ENCODE measurements at regions not wholly inside any gene's neighbourhood (a gene's known extent, or its start where the extent isn't known, plus 50 kb on each side); places are given as distances from the start of the nearest gene placed in this dataset.

DNA sequence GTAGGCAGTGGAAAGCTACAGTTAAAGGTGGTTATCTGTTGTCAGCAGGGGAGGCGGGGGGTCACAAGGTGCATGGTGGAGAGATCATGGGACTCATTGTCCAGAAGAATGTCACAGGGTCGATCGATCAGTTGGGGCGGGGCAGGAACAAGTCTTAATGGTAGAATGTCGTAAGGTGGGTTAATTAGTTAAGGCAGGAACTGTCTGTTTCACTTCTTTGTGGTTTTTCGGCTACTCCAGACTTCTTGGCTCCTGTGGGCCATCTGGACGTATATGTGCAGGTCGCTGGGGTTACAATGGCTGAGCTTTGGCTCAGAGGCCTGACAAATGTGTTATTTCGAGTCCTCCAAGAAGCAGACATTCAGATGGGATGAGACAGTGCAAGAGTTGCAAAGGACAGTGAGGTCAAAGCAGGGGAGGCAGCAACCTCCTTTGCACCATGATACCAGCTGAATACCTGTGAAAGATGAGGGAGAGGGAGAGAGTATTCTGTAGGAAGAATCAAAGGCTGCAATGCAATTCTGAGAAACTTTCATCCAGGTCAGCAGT, 246.9 kb upstream of the TMEM132C start:
- Mint-ChIP-seq H3K9me3 (peaks cover 5% of the 10 kb centered on the region), H3K36me3 (no peaks in the 10 kb centered on the region), H3K4me1 (peaks cover 19% of the 10 kb centered on the region), H3K27ac (no peak overlapping the region), H3K4me3 (no peak overlapping the region), H3K27me3 (ENCODE audit: low read depth) (no peaks in the 10 kb centered on the region)
- no peak for DNase-seq (ENCODE audit: low spot score in 2 of 2, unreplicated experiment in 2 of 2)
- TF ChIP-seq CTCF (IDR thresholded peaks at IDR 0.05; ENCODE audit: unreplicated experiment) = no peak

DNA sequence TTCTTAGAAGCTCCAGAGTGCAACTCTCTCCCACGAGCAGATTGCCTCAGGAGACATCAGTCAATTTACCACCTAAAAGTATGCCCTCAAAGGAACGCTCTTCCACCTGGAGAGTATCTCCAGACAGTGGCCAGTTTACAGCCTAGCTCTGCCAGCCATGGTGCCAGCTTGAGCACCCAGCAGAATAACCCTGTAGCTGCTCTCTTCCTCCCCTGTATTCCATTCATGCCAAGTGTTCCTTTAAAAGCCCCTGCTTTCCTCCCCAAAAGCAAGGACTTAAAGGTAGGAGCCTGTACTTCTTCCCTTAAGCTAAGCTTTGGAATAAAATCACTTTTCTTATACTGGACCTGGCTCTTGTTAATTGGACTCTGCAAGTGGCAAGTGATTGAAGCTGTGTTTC, 245.4 kb upstream of the TMEM132C start:
- TF ChIP-seq CTCF (IDR thresholded peaks at IDR 0.05; ENCODE audit: unreplicated experiment) = no peak
- no peak for DNase-seq (ENCODE audit: low spot score in 2 of 2, unreplicated experiment in 2 of 2)
- Mint-ChIP-seq H3K36me3 (no peaks in the 10 kb centered on the region), H3K4me3 (no peak overlapping the region), H3K27me3 (ENCODE audit: low read depth) (peaks cover 3% of the 10 kb centered on the region), H3K27ac (no peak overlapping the region), H3K4me1 (peaks cover 19% of the 10 kb centered on the region), H3K9me3 (peaks cover 5% of the 10 kb centered on the region)

DNA sequence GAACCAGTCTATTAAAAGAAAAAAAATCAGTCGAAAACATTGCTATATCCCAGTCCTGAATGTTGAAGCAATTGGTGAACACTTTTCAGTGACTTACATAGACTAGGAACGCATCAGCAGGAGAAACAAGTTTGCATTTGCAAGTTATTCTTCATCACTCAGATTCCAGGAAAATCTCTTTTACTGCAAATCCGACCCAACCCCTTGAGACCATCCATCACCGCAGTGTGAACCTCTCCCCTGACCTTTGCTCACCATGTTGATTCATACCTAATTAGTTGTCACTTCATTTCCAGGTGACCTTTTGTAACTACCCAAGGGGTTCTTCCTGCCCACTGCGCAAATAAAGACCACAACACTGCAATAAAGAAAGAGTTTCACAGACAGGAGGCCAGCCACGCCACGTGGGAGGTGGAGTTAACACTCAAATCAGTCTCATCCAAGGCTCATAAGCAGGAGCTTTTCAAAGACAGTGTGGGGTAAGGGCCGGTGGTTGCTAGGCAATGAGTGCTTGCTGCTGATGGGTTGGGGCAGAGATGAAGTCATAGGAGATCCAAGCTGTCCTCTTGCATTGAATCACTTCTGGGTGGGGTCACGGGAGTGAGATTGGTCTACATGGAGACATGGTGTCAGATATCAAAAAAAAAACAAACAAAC, 241.3 kb upstream of the TMEM132C start:
- no peak for TF ChIP-seq CTCF (IDR thresholded peaks at IDR 0.05; ENCODE audit: unreplicated experiment)
- no peaks in the 10 kb centered on the region for H3K9me3 Mint-ChIP-seq
- H3K4me1 Mint-ChIP-seq = peaks cover 13% of the 10 kb centered on the region
- H3K36me3 Mint-ChIP-seq = no peaks in the 10 kb centered on the region
- peaks cover 11% of the 10 kb centered on the region for H3K27me3 Mint-ChIP-seq (ENCODE audit: low read depth)
- no peak overlapping the region for H3K4me3 Mint-ChIP-seq
- DNase-seq (ENCODE audit: low spot score in 2 of 2, unreplicated experiment in 2 of 2) = no peak
- no peak overlapping the region for H3K27ac Mint-ChIP-seq

DNA sequence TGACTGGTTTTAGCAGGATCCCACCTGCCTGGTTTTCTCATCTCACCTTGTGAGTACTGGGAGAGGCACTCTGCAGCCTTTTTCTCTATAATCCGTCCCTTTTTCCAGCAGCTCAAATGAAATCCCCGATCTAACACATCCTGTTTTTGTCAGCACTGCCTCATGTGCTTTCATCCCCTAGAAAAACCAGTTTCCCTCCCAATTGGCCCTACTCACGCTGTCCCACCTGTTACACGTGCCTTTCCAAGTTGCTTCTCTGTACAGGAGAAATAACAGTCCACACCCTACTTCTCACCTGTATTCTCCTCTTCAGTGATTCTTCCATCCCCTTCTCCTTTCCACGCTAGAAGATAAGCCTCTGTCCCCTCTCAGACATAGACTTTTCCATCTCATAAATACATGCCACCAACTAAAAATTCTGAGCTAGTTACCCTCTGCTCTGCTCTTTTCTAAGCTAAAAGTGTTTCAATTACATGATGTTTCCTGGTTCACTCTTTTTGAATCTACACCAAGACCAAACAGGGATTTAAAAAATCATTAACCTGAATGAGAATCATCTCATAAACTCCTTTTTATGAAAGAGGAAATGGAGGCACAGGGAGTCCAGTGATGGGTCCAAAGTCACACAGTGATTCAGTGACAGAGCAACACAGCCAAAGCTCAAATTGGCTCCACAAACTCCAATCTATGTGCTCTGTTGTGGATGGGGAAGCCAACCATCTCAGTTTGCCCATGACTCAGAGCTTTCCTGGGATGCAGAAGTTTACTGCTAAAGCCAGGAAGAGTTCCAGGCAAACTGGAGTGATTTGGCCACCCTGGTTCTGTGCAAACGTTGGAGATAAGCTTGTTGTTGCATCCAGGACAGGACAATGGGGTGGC, 240.0 kb upstream of the TMEM132C start:
- Mint-ChIP-seq H3K27ac (no peak overlapping the region), H3K4me3 (no peak overlapping the region), H3K9me3 (no peaks in the 10 kb centered on the region), H3K4me1 (peaks cover 8% of the 10 kb centered on the region), H3K36me3 (no peaks in the 10 kb centered on the region), H3K27me3 (ENCODE audit: low read depth) (peaks cover 18% of the 10 kb centered on the region)
- no peak for DNase-seq (ENCODE audit: low spot score in 2 of 2, unreplicated experiment in 2 of 2)
- TF ChIP-seq CTCF (IDR thresholded peaks at IDR 0.05; ENCODE audit: unreplicated experiment) = no peak

DNA sequence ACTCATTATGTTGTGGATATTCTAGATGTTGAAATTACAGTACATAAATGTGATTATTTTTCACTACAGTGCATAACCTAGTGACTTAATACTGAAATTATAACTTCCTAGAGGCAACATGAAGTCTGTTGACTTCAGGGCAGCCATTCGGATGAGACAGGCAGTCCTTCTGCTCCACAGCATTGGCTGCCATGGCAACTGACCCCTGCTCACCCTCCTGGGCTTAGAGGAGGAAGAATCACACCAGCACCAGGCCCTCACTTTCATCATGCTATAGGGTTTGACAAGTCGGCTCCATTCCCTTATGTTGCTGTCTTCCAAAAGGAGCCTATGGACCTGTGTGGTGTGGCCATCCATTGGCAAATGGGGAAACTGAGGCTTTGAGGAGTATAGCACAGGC, 233.5 kb upstream of the TMEM132C start:
- Mint-ChIP-seq H3K4me1 (no peaks in the 10 kb centered on the region), H3K27me3 (ENCODE audit: low read depth) (peaks cover 20% of the 10 kb centered on the region), H3K36me3 (no peaks in the 10 kb centered on the region), H3K9me3 (no peaks in the 10 kb centered on the region), H3K4me3 (no peak overlapping the region), H3K27ac (no peak overlapping the region)
- no peak for DNase-seq (ENCODE audit: low spot score in 2 of 2, unreplicated experiment in 2 of 2)
- TF ChIP-seq CTCF (IDR thresholded peaks at IDR 0.05; ENCODE audit: unreplicated experiment) = no peak

All from mesothelial cell of epicardium (in vitro differentiated cells).